GM12878 (cell line): ENCODE measurements at regions not wholly inside any gene's neighbourhood (a gene's known extent, or its start where the extent isn't known, plus 50 kb on each side); places are given as distances from the start of the nearest gene placed in this dataset.

ENCODE experiments used
- ATAC-seq: fragments of 200-7000 bp; cut with Tn5 transposase; 3 replicates; pipeline ENCODE4 v1.9.1; 2020; ENCODE audit warnings: mild to moderate bottlenecking, moderate library complexity
- BruUV-seq: library from RNA; stranded (reverse); fragments of 400-500 nt; replicated peaks from 2 replicates; lab custom pipeline; 2021; lab: Mats Ljungman, UMichigan
- CTCF ChIA-PET: fragments of 300-600 bp; sonication (Branson Sonifier 250); formaldehyde crosslinking; extraction: SDS; loops from one replicate; lab custom pipeline; 2021; ENCODE audit warnings: inconsistent platforms; lab: Yijun Ruan, JAX
- POLR2A ChIA-PET: fragments of 350-600 bp; formaldehyde crosslinking; extraction: SDS; loops from one replicate; lab custom pipeline; 2021; ENCODE audit warnings: inconsistent platforms; lab: Charles Lee
- RAD21 ChIA-PET: fragments of 300-600 bp; sonication (Branson Sonifier 250); formaldehyde crosslinking; loops from one replicate; lab custom pipeline; 2023; ENCODE audit warnings: antibody characterized with exemption; ENCODE audit not compliant: unreplicated experiment; lab: Charles Lee
- SMC1A ChIA-PET: fragments of 300-600 bp; sonication (Branson Sonifier 250); formaldehyde crosslinking; loops from one replicate; lab custom pipeline; 2023; ENCODE audit not compliant: unreplicated experiment, uncharacterized antibody; lab: Charles Lee
- DNase-seq: peaks from one replicate; pipeline ENCODE4 v3.0.0-alpha.2; 2011; ENCODE audit warnings: low read depth, low spot score
- FAIRE-seq: peaks from 3 replicates; lab custom pipeline; 2011; peaks lifted over from hg19 to GRCh38; lab: Jason Lieb, UNC
- H2AFZ ChIP-seq: 2 replicates; pipeline ENCODE4 v1.6.0; 2011; ENCODE audit warnings: low read depth, low read length, control low read depth; ENCODE audit not compliant: control insufficient read depth
- H3K27ac ChIP-seq: 2 replicates; pipeline ENCODE4 v1.5.1; 2011; ENCODE audit warnings: control low read depth; ENCODE audit not compliant: control insufficient read depth, insufficient read depth
- H3K27me3 ChIP-seq, 2 experiments: replicated peaks in 1 of 2; 2 replicates each; pipeline versions ENCODE4 v1.6.0 to v1.6.1; 2011; ENCODE audit warnings: low read length in 1 of 2; ENCODE audit not compliant: control insufficient read depth in 2 of 2, insufficient read depth in 2 of 2
- H3K36me3 ChIP-seq, 2 experiments: 2 replicates each; pipeline ENCODE4 v1.5.1; 2011; ENCODE audit warnings: low read length in 1 of 2; ENCODE audit not compliant: control insufficient read depth in 2 of 2, insufficient read depth in 2 of 2
- H3K4me1 ChIP-seq: 2 replicates; pipeline ENCODE4 v1.6.1; 2011; ENCODE audit warnings: mild to moderate bottlenecking, low read length, moderate library complexity, mixed read lengths; ENCODE audit not compliant: control insufficient read depth, insufficient read depth
- H3K4me2 ChIP-seq: 2 replicates; pipeline ENCODE4 v1.6.0; 2011; ENCODE audit warnings: control low read depth; ENCODE audit not compliant: control insufficient read depth, insufficient read depth
- H3K4me3 ChIP-seq: fragments of 200-600 bp; sonication (generic); 2 replicates; pipeline ENCODE4 v1.5.1; 2016
- H3K79me2 ChIP-seq: 2 replicates; pipeline ENCODE4 v1.6.0; 2011; ENCODE audit warnings: low read length; ENCODE audit not compliant: control insufficient read depth, insufficient read depth
- H3K9ac ChIP-seq: 2 replicates; pipeline ENCODE4 v1.8.0; 2011; ENCODE audit warnings: low read length, control low read depth, mixed read lengths; ENCODE audit not compliant: control insufficient read depth, insufficient read depth
- H3K9me3 ChIP-seq: replicated peaks from 3 replicates; pipeline ENCODE4 v1.5.1; 2011; ENCODE audit warnings: mild to moderate bottlenecking, low read length; ENCODE audit not compliant: control insufficient read depth, insufficient read depth
- H4K20me1 ChIP-seq: 2 replicates; pipeline ENCODE4 v1.6.0; 2011; ENCODE audit not compliant: control insufficient read depth, insufficient read depth
- BRCA1 ChIP-seq: IDR thresholded peaks from 2 replicates; pipeline ENCODE4 v1.6.1; 2011; ENCODE audit warnings: low read depth, low read length, improper control_type of control experiment
- CEBPZ ChIP-seq: fragments of 150-350 bp; IDR thresholded peaks from 2 replicates; pipeline ENCODE4 v1.6.1; 2016; ENCODE audit warnings: low read depth, low read length
- CREM ChIP-seq: IDR thresholded peaks from 2 replicates; pipeline ENCODE4 v1.6.1; 2014; ENCODE audit warnings: antibody characterized with exemption, low read depth
- HCFC1 ChIP-seq: fragments of 150-350 bp; IDR thresholded peaks from 2 replicates; pipeline ENCODE4 v1.6.1; 2014; ENCODE audit warnings: low read length
- POLR2AphosphoS5 ChIP-seq: IDR thresholded peaks from 2 replicates; pipeline ENCODE4 v1.6.1; 2011; ENCODE audit warnings: mild to moderate bottlenecking, low read length, inconsistent platforms
- RBBP5 ChIP-seq: fragments of 200-600 bp; sonication (generic); conservative IDR thresholded peaks from 2 replicates; pipeline ENCODE4 v1.6.1; 2016
- TCF3 ChIP-seq: IDR thresholded peaks from 2 replicates; pipeline ENCODE4 v1.6.1; 2012; ENCODE audit warnings: low read depth, mild to moderate bottlenecking, low read length, borderline replicate concordance; ENCODE audit not compliant: insufficient read depth
- WGBS: methylation state at CpG from one replicate; pipeline ENCODE4 v1.1.6; 2016; ENCODE audit warnings: low lambda C conversion rate; ENCODE audit not compliant: insufficient replicate concordance, insufficient coverage; ENCODE audit errors: missing lambda C conversion rate; 5-methylcytosine and 5-hydroxymethylcytosine counted together
- in situ Hi-C: fragments of 300-500 bp; cut with MboI; formaldehyde crosslinking; loops from 9 replicates; pipeline ENCODE4 v1.14.3; 2018; ENCODE audit warnings: mixed read lengths
- intact Hi-C: fragments of 100-400 bp; cut with micrococcal nuclease; formaldehyde crosslinking; loops from one replicate; pipeline ENCODE4 v1.14.2; 2022; ENCODE audit not compliant: unreplicated experiment

GRCh38 chr5:124659798-124660197 is 86.6 kb downstream of the ZNF608 start:
- TF ChIP-seq HCFC1 (no peak), TCF3 (no peak), BRCA1 (no peak), CEBPZ (no peak), RBBP5 (no peak), CREM (no peak), POLR2AphosphoS5 (no peak)
- H3K27ac ChIP-seq: no peak overlapping the region
- intact Hi-C loops (loop anchor here (10.0 kb wide), 1 partner anchor 755 kb away; no protein-coding TSS in a partner anchor), in situ Hi-C loops (no loop called here)
- no TSS peak for BruUV-seq
- H3K4me2 ChIP-seq: no peak overlapping the region; the same call in 1 of the 2 replicates
- H3K9ac ChIP-seq: no peak overlapping the region
- FAIRE-seq (no peak), ATAC-seq (no peak), DNase-seq (no peak)
- SMC1A ChIA-PET: interaction anchor here (0.8 to 3.2 kb wide), 13 partner anchors 11 to 226 kb away, joined by 3 to 13 read pairs (median 5); no protein-coding TSS in a partner anchor
- H3K9me3 ChIP-seq: no peaks in the 10 kb centered on the region
- RAD21 ChIA-PET: interaction anchor here (1.2 to 1.6 kb wide), 4 partner anchors 8 to 89 kb away, joined by 4 to 6 read pairs (median 4); no protein-coding TSS in a partner anchor
- 85% methylated on average over 4 of the region's 4 CpGs for WGBS
- H3K36me3 ChIP-seq: no peaks in the 10 kb centered on the region
- no peaks in the 10 kb centered on the region for H3K27me3 ChIP-seq
- POLR2A ChIA-PET: interaction anchor here (0.6 to 1.2 kb wide), 2 partner anchors 43 to 76 kb away, joined by 3 read pairs; no protein-coding TSS in a partner anchor
- no peaks in the 10 kb centered on the region; the same call in none of the 2 replicates for H3K79me2 ChIP-seq
- no peak overlapping the region for H2AFZ ChIP-seq
- H3K4me1 ChIP-seq: peaks cover 22% of the 10 kb centered on the region
- CTCF ChIA-PET: interaction anchor here (1.1 to 1.7 kb wide), 5 partner anchors 11 to 227 kb away, joined by 3 to 5 read pairs (median 3); no protein-coding TSS in a partner anchor
- no peak overlapping the region for H3K4me3 ChIP-seq
- no peaks in the 10 kb centered on the region for H4K20me1 ChIP-seq
